Upper lobe of left lung (tissue), 6 donors: ENCODE measurements at regions not wholly inside any gene's neighbourhood (a gene's known extent, or its start where the extent isn't known, plus 50 kb on each side); places are given as distances from the start of the nearest gene placed in this dataset.

Experiments used
- ATAC-seq, 2 donors: fragments of 200-7000 bp; cut with Tn5 transposase; one replicate each; pipeline ENCODE4 v1.9.1; 2022; ENCODE audit warnings: mild to moderate bottlenecking in 2 of 2, moderate library complexity in 2 of 2; ENCODE audit not compliant: low FRiP score in 2 of 2
- DNase-seq, 2 donors: peaks; one replicate each; pipeline ENCODE4 v3.0.0-alpha.2; 2019 to 2020
- H3K27ac ChIP-seq, 4 donors: fragments of 200-600 bp; sonication (generic); one replicate each; pipeline ENCODE4 v1.5.1; 2016 to 2019
- H3K27me3 ChIP-seq, 4 donors: fragments of 200-600 bp; sonication (generic); one replicate each; pipeline ENCODE4 v1.5.1; 2017 to 2019
- H3K36me3 ChIP-seq, 4 donors: fragments of 200-600 bp; sonication (generic); one replicate each; pipeline ENCODE4 v1.5.1; 2016 to 2019
- H3K4me1 ChIP-seq, 4 donors: fragments of 200-600 bp; sonication (generic); one replicate each; pipeline ENCODE4 v1.5.1; 2018 to 2019
- H3K4me3 ChIP-seq, 4 donors: fragments of 200-600 bp; sonication (generic); one replicate each; pipeline ENCODE4 v1.5.1; 2017 to 2019; ENCODE audit warnings: mild to moderate bottlenecking in 2 of 4, moderate library complexity in 1 of 4
- H3K9me3 ChIP-seq, 4 donors: fragments of 200-600 bp; sonication (generic); one replicate each; pipeline ENCODE4 v1.5.1; 2018 to 2019
- EP300 ChIP-seq, 4 donors: sonication (generic); formaldehyde crosslinking; IDR thresholded peaks; one replicate each; pipeline ENCODE4 v1.5.1; 2017; ENCODE audit warnings: antibody characterized with exemption in 4 of 4, control low read depth in 2 of 4
- POLR2A ChIP-seq, 4 donors: fragments of 450-650 bp; IDR thresholded peaks; one replicate each; pipeline ENCODE4 v1.5.1; 2016 to 2017; ENCODE audit warnings: antibody characterized with exemption in 4 of 4, mild to moderate bottlenecking in 2 of 4
- POLR2AphosphoS5 ChIP-seq, 2 donors: sonication (generic); formaldehyde crosslinking; IDR thresholded peaks; one replicate each; pipeline ENCODE4 v1.5.1; 2017; ENCODE audit warnings: antibody characterized with exemption in 2 of 2
- WGBS, 2 donors: methylation state at CpG; one replicate each; pipeline ENCODE4 v1.1.5; 2017 to 2018; 5-methylcytosine and 5-hydroxymethylcytosine counted together
- TF ChIP-seq, protein P1 (sequence below), 6 experiments: fragments of 450-650 bp in 4 of 6; fragments of 200-600 bp in 2 of 6; sonication (generic) in 2 of 6; IDR thresholded peaks; one replicate each; pipeline ENCODE4 v1.5.1; 2016 to 2019; ENCODE audit warnings: antibody characterized with exemption in 6 of 6
- donor health status: DM: no; HTN: no; CAD: no; lungs with moderate emphysema.
- donor health status: DM: no; HTN: yes; CAD: no; lungs with severe emphysema.

DNA sequence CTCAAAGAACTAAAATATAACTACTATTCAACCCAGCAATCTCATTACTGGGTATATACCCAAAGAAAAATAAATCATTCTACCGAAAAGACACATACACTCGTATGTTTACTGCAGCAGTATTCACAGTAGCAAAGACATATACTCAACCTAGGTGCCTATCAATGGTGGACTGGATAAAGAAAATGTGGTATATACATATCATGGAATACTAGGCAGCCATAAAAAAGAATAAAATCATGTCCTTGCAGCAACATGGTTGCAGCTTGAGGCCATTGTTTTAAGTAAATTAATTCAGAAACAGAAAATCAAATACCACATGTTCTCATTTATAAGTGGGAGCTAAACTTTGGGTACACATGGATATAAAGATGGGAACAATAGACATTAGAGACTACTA is 266.2 kb upstream of the POU3F1 start:
- no peaks in the 10 kb centered on the region for H3K27me3 ChIP-seq
- no peak overlapping the region for H3K27ac ChIP-seq
- no peak for TF ChIP-seq EP300 (IDR thresholded peaks at IDR 0.05)
- TF ChIP-seq POLR2AphosphoS5 (IDR thresholded peaks at IDR 0.05), result no peak
- no peak for TF ChIP-seq POLR2A (IDR thresholded peaks at IDR 0.05)
- TF ChIP-seq, protein P1, sequence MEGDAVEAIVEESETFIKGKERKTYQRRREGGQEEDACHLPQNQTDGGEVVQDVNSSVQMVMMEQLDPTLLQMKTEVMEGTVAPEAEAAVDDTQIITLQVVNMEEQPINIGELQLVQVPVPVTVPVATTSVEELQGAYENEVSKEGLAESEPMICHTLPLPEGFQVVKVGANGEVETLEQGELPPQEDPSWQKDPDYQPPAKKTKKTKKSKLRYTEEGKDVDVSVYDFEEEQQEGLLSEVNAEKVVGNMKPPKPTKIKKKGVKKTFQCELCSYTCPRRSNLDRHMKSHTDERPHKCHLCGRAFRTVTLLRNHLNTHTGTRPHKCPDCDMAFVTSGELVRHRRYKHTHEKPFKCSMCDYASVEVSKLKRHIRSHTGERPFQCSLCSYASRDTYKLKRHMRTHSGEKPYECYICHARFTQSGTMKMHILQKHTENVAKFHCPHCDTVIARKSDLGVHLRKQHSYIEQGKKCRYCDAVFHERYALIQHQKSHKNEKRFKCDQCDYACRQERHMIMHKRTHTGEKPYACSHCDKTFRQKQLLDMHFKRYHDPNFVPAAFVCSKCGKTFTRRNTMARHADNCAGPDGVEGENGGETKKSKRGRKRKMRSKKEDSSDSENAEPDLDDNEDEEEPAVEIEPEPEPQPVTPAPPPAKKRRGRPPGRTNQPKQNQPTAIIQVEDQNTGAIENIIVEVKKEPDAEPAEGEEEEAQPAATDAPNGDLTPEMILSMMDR (IDR thresholded peaks at IDR 0.05), result no peak
- H3K4me3 ChIP-seq, result no peak overlapping the region
- no peaks in the 10 kb centered on the region for H3K36me3 ChIP-seq
- no peaks in the 10 kb centered on the region for H3K9me3 ChIP-seq
- ATAC-seq (no peak), DNase-seq (no peak)
- H3K4me1 ChIP-seq, result no peaks in the 10 kb centered on the region
- WGBS, 2 donors, result 95 to 96% methylated on average over 2 of the region's 2 CpGs

DNA sequence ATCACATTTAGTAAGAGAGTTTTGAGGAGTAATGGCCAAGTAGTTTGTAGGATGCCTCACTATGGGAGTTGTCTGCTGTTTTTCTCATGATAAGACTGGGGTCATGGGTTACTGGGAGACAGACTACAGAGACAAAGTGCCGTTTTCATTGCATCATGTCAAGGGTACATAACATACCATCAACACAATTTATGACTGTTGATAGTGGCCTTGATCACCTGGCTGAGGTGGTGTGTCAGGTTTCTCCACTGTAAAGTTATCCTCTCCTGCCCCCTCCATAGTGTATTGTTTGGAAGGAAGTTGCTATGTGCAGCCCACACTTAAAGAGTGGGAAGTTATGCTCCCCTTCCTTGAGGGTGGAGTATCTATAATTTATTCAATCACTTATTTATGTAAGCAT is 263.5 kb upstream of the POU3F1 start:
- WGBS, 2 donors, result 82 to 91% methylated on average over 1 of the region's 1 CpG
- H3K9me3 ChIP-seq, result no peaks in the 10 kb centered on the region
- no peaks in the 10 kb centered on the region for H3K4me1 ChIP-seq
- no peaks in the 10 kb centered on the region for H3K27me3 ChIP-seq
- ATAC-seq, result no peak
- no peak for DNase-seq
- no peaks in the 10 kb centered on the region for H3K36me3 ChIP-seq
- no peak overlapping the region for H3K4me3 ChIP-seq
- TF ChIP-seq POLR2AphosphoS5 (IDR thresholded peaks at IDR 0.05) (no peak), EP300 (IDR thresholded peaks at IDR 0.05) (no peak), POLR2A (IDR thresholded peaks at IDR 0.05) (no peak)
- TF ChIP-seq, protein P1 (IDR thresholded peaks at IDR 0.05), result no peak
- H3K27ac ChIP-seq, result no peak overlapping the region

DNA sequence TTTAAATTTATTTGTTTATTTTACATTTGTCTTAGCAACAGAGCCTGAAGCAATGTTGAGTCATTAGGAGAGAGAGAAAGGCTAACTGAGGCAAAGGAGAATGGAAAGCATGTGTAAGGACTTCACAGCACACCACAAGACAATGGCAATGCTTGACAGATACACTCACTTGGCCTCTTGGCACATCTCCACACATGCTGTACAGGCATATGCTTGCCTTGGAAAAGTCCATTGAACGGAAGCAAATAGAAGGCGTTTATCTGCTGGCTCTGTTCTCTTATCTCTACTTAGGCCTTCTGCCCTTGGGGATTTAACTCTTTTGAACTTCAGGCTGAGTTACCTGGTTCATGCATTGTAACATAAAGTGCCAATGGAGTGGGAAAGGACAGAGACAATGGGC is 262.2 kb upstream of the POU3F1 start:
- 61 to 66% methylated on average over 2 of the region's 2 CpGs for WGBS, 2 donors
- no peaks in the 10 kb centered on the region for H3K36me3 ChIP-seq
- H3K27me3 ChIP-seq, result no peaks in the 10 kb centered on the region
- no peak overlapping the region for H3K27ac ChIP-seq
- ATAC-seq, result no peak
- no peaks in the 10 kb centered on the region for H3K4me1 ChIP-seq
- no peak for TF ChIP-seq EP300 (IDR thresholded peaks at IDR 0.05)
- TF ChIP-seq, protein P1 (IDR thresholded peaks at IDR 0.05), result no peak
- TF ChIP-seq POLR2AphosphoS5 (IDR thresholded peaks at IDR 0.05), result no peak
- TF ChIP-seq POLR2A (IDR thresholded peaks at IDR 0.05), result no peak
- no peaks in the 10 kb centered on the region for H3K9me3 ChIP-seq
- no peak overlapping the region for H3K4me3 ChIP-seq
- DNase-seq, result no peak

DNA sequence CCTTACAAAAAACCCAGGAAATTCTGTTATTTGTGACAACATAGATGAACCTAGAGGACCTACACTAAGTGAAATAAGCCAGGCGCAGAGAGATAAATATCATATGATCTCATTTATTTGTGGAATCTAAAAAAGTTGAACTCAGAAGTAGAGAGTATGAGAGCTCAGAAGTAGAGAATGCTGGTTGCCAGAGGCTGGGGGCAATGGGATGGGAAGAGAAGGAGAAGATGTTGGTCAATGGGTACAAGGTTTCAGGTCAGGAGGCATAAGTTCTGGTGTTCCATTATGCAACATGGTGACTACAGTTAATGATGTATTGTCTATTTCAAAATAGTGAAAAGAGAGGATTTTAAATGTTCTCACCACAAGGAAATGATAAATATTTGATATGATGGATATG is 259.1 kb upstream of the POU3F1 start:
- 88 to 100% methylated on average over 1 of the region's 1 CpG for WGBS, 2 donors
- ATAC-seq (no peak), DNase-seq (no peak)
- TF ChIP-seq, protein P1 (IDR thresholded peaks at IDR 0.05), result no peak
- TF ChIP-seq POLR2A (IDR thresholded peaks at IDR 0.05) (no peak), POLR2AphosphoS5 (IDR thresholded peaks at IDR 0.05) (no peak), EP300 (IDR thresholded peaks at IDR 0.05) (no peak)
- Histone ChIP-seq H3K4me3 (no peak overlapping the region), H3K36me3 (no peaks in the 10 kb centered on the region), H3K27ac (no peak overlapping the region), H3K27me3 (no peaks in the 10 kb centered on the region), H3K4me1 (no peaks in the 10 kb centered on the region), H3K9me3 (no peaks in the 10 kb centered on the region)

DNA sequence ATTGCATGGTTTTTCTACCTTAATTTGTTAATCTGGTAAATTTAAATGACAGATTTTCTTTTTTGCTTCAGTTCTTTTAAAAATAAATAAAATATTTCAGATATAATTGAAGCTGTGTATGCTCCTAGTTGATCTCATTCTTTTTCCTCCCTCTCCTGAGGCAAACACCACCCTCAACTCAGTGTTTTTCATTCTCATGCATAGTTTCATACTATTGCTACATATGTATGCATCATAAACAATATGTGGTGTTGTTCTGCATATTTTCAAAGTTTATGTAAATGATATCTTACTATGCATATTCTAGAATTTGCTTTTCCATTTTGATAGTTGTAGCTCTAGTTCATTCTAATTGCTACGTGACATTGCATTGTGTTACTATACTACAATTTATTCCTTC is 257.2 kb upstream of the POU3F1 start:
- Histone ChIP-seq H3K27me3 (no peaks in the 10 kb centered on the region), H3K36me3 (no peaks in the 10 kb centered on the region), H3K4me1 (peaks cover 0 to 2% (median 0%) of the 10 kb centered on the region in 4 donors), H3K9me3 (no peaks in the 10 kb centered on the region), H3K4me3 (no peak overlapping the region), H3K27ac (no peak overlapping the region)
- no peak for TF ChIP-seq POLR2AphosphoS5 (IDR thresholded peaks at IDR 0.05)
- TF ChIP-seq, protein P1 (IDR thresholded peaks at IDR 0.05), result no peak
- TF ChIP-seq POLR2A (IDR thresholded peaks at IDR 0.05), result no peak
- TF ChIP-seq EP300 (IDR thresholded peaks at IDR 0.05), result no peak
- ATAC-seq (no peak), DNase-seq (no peak)
- 86 to 89% methylated on average over 1 of the region's 1 CpG for WGBS, 2 donors
